GM10248 (cell line): ENCODE measurements at regions not wholly inside any gene's neighbourhood (a gene's known extent, or its start where the extent isn't known, plus 50 kb on each side); places are given as distances from the start of the nearest gene placed in this dataset.
A peak's percentile ranks its signal among the peaks of the same experiment; 100 is the strongest.
"Not testable (repeated sequence)": the region's sequence is repeated elsewhere in the genome, so short reads cannot be mapped to it uniquely, and the experiment has no call there.

Experiments
- CTCF ChIA-PET: fragments of 300-600 bp; sonication (Branson Sonifier 250); formaldehyde crosslinking; extraction: SDS; loops from one replicate; lab custom pipeline; 2021; ENCODE audit warnings: antibody characterized with exemption; lab: Yijun Ruan, JAX
- POLR2A ChIA-PET: fragments of 350-650 bp; sonication (Branson Sonifier 250); formaldehyde crosslinking; extraction: SDS; loops from one replicate; lab custom pipeline; 2020; ENCODE audit warnings: antibody characterized with exemption; lab: Yijun Ruan, JAX
- DNase-seq: peaks from one replicate; pipeline ENCODE4 v3.0.0; 2012; ENCODE audit errors: extremely low spot score
- CTCF ChIP-seq: IDR thresholded peaks from 2 replicates; pipeline ENCODE4 v1.5.1; 2012; ENCODE audit warnings: mild to moderate bottlenecking, low read depth; ENCODE audit errors: extremely low read depth, missing control alignments, control extremely low read depth

- peak; percentile 68 for DNase-seq
- no peak for TF ChIP-seq CTCF
- POLR2A ChIA-PET: interaction anchor here (0.6 to 3.3 kb wide), 6 partner anchors 10 to 63 kb away, joined by 3 to 23 read pairs (median 4); no protein-coding TSS in a partner anchor
- CTCF ChIA-PET: interaction anchor here (0.7 to 7.5 kb wide), 5 partner anchors 14 to 136 kb away, joined by 3 to 168 read pairs (median 3); no protein-coding TSS in a partner anchor
Observed at GRCh38 chr4:184280591-184281071, 63.0 kb upstream of the ENPP6 start.

GRCh38 chr4:184280137-184280536 lies 62.5 kb upstream of the ENPP6 start:
- POLR2A ChIA-PET: interaction anchor here (0.6 to 3.3 kb wide), 7 partner anchors 9 to 64 kb away, joined by 3 to 23 read pairs (median 3); no protein-coding TSS in a partner anchor
- CTCF ChIA-PET: interaction anchor here (0.7 to 7.5 kb wide), 5 partner anchors 14 to 137 kb away, joined by 3 to 168 read pairs (median 3); no protein-coding TSS in a partner anchor
- DNase-seq: no peak
- TF ChIP-seq CTCF: no peak

GRCh38 chr4:184279496-184280061 lies 61.9 kb upstream of the ENPP6 start:
- ChIA-PET CTCF (interaction anchor here (0.7 to 7.5 kb wide), 2 partner anchors 13 to 28 kb away, joined by 4 to 168 read pairs; no protein-coding TSS in a partner anchor), POLR2A (interaction anchor here (0.7 to 3.3 kb wide), 4 partner anchors 8 to 48 kb away, joined by 3 to 23 read pairs (median 3); no protein-coding TSS in a partner anchor)
- no peak for DNase-seq
- no peak for TF ChIP-seq CTCF

GRCh38 chr4:184277769-184278168 lies 60.1 kb upstream of the ENPP6 start:
- POLR2A ChIA-PET, CTCF ChIA-PET, DNase-seq: not testable (repeated sequence)

GRCh38 chr4:184277010-184277409 lies 59.3 kb upstream of the ENPP6 start:
- CTCF ChIA-PET: interaction anchor here (1.9 to 4.9 kb wide), 2 partner anchors 10 to 13 kb away, joined by 5 to 44 read pairs; no protein-coding TSS in a partner anchor
- POLR2A ChIA-PET, DNase-seq: not testable (repeated sequence)

GRCh38 chr4:184276346-184276745 lies 58.7 kb upstream of the ENPP6 start:
- CTCF ChIA-PET: interaction anchor here (1.0 to 4.9 kb wide), 4 partner anchors 9 to 237 kb away, joined by 3 to 44 read pairs (median 5); no protein-coding TSS in a partner anchor
- DNase-seq, POLR2A ChIA-PET: not testable (repeated sequence)

- ChIA-PET CTCF (interaction anchor here (0.6 to 4.9 kb wide), 10 partner anchors 7 to 369 kb away, joined by 3 to 44 read pairs (median 3); no protein-coding TSS in a partner anchor), POLR2A (interaction anchor here (0.6 kb wide), 1 partner anchor 41 kb away, joined by 8 read pairs; no protein-coding TSS in a partner anchor)
- TF ChIP-seq CTCF: no peak
- DNase-seq: no peak
Observed at GRCh38 chr4:184275766-184276165, 58.1 kb upstream of the ENPP6 start.
